Trophoblast cell (in vitro differentiated cells and primary cell): ENCODE measurements at regions not wholly inside any gene's neighbourhood (a gene's known extent, or its start where the extent isn't known, plus 50 kb on each side); places are given as distances from the start of the nearest gene placed in this dataset.
A peak's percentile ranks its signal among the peaks of the same experiment; 100 is the strongest.

Source experiments
- DNase-seq, 2 donors: peaks; one replicate each; pipeline ENCODE4 v3.0.0-alpha.2; 2016
- H2AFZ ChIP-seq: 2 replicates; pipeline ENCODE4 v1.6.1; 2013; ENCODE audit warnings: low read length, moderate library complexity, mild to moderate bottlenecking; ENCODE audit not compliant: insufficient read depth, poor library complexity
- H2AK5ac ChIP-seq: 2 replicates; pipeline ENCODE4 v1.6.1; 2013; ENCODE audit warnings: mild to moderate bottlenecking, low read length
- H2BK120ac ChIP-seq: 2 replicates; pipeline ENCODE4 v1.6.1; 2013; ENCODE audit warnings: low read length, mild to moderate bottlenecking, moderate library complexity; ENCODE audit not compliant: insufficient read depth, poor library complexity
- H2BK12ac ChIP-seq: 2 replicates; pipeline ENCODE4 v1.6.1; 2013; ENCODE audit warnings: mild to moderate bottlenecking, low read length, moderate library complexity
- H2BK5ac ChIP-seq: 2 replicates; pipeline ENCODE4 v1.6.1; 2013; ENCODE audit warnings: low read length, low read depth, moderate library complexity, mild to moderate bottlenecking; ENCODE audit not compliant: poor library complexity
- H3K14ac ChIP-seq: 2 replicates; pipeline ENCODE4 v1.6.1; 2013; ENCODE audit warnings: mild to moderate bottlenecking, low read length
- H3K18ac ChIP-seq: 2 replicates; pipeline ENCODE4 v1.6.1; 2013; ENCODE audit warnings: mild to moderate bottlenecking, low read length
- H3K23ac ChIP-seq: 2 replicates; pipeline ENCODE4 v1.6.1; 2013; ENCODE audit warnings: low read length
- H3K27ac ChIP-seq: 2 replicates; pipeline ENCODE4 v1.5.1; 2013; ENCODE audit warnings: low read depth, mild to moderate bottlenecking, inconsistent platforms, low read length, moderate library complexity
- H3K27me3 ChIP-seq: 2 replicates; pipeline ENCODE4 v1.6.1; 2013; ENCODE audit warnings: inconsistent platforms, mild to moderate bottlenecking, low read length, moderate library complexity; ENCODE audit not compliant: insufficient read depth
- H3K36me3 ChIP-seq, 2 experiments: 1 replicate in 1 of 2; 2 replicates in 1 of 2; pipeline ENCODE4 v1.6.1; 2013; ENCODE audit warnings: low read length in 2 of 2, mild to moderate bottlenecking in 2 of 2, moderate library complexity in 1 of 2; ENCODE audit not compliant: insufficient read depth in 2 of 2, control insufficient read depth in 1 of 2
- H3K4ac ChIP-seq: 2 replicates; pipeline ENCODE4 v1.6.1; 2013; ENCODE audit warnings: low read depth, mild to moderate bottlenecking, low read length, moderate library complexity
- H3K4me1 ChIP-seq, 2 experiments: 1 replicate in 1 of 2; 2 replicates in 1 of 2; pipeline ENCODE4 v1.6.1; 2013; ENCODE audit warnings: low read length in 2 of 2, mild to moderate bottlenecking in 2 of 2, moderate library complexity in 1 of 2; ENCODE audit not compliant: insufficient read depth in 2 of 2, control insufficient read depth in 1 of 2
- H3K4me2 ChIP-seq: 2 replicates; pipeline ENCODE4 v1.6.1; 2013; ENCODE audit warnings: inconsistent platforms, mild to moderate bottlenecking, low read length, moderate library complexity
- H3K4me3 ChIP-seq: 2 replicates; pipeline ENCODE4 v1.5.1; 2013; ENCODE audit warnings: mild to moderate bottlenecking, low read depth, low read length, inconsistent platforms
- H3K79me1 ChIP-seq: one replicate; pipeline ENCODE4 v1.6.1; 2013; ENCODE audit warnings: low read length
- H3K79me2 ChIP-seq: 2 replicates; pipeline ENCODE4 v1.6.1; 2013; ENCODE audit warnings: low read length, mild to moderate bottlenecking; ENCODE audit not compliant: control insufficient read depth, insufficient read depth, poor library complexity
- H3K9ac ChIP-seq: 2 replicates; pipeline ENCODE4 v1.6.1; 2013; ENCODE audit warnings: mild to moderate bottlenecking, low read length
- H3K9me3 ChIP-seq: 2 replicates; pipeline ENCODE4 v1.6.1; 2013; ENCODE audit warnings: low read depth, mild to moderate bottlenecking, control low read depth, inconsistent platforms, low read length; ENCODE audit not compliant: insufficient read depth
- H4K12ac ChIP-seq: 2 replicates; pipeline ENCODE4 v1.6.1; 2013; ENCODE audit warnings: low read depth, mild to moderate bottlenecking, low read length, moderate library complexity
- H4K8ac ChIP-seq: 2 replicates; pipeline ENCODE4 v1.6.1; 2013; ENCODE audit warnings: low read depth, mild to moderate bottlenecking, low read length, moderate library complexity
- H4K91ac ChIP-seq: one replicate; pipeline ENCODE4 v1.6.1; 2013; ENCODE audit warnings: low read depth, mild to moderate bottlenecking, low read length, moderate library complexity
- WGBS: extraction: QIAGEN DNeasy Blood & Tissue Kit; methylation state at CpG from one replicate; pipeline ENCODE4 v1.1.7; 2013; ENCODE audit warnings: missing lambda C conversion rate; ENCODE audit not compliant: insufficient read length, insufficient coverage; ENCODE audit errors: extremely low coverage; 5-methylcytosine and 5-hydroxymethylcytosine counted together

DNA sequence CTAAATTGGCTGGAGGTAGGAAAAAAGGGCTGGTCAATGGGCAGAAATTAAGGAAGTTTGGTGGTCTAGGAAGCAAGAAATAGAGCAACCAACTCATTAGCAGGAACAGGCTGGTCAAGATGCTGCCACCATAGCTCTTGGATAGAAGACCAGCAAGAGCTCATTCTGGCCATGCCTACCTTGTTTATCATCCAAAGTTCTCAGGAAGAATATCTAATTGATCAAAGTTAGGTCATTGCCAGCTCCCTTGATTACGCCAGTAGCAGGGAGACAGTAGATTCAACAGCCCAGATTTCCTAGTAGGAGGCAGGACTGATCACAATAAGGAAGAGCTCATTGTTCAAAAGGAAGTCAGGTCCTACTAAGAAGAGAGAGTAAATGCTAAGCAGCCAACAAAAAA, 370.2 kb downstream of the GPATCH2 start:
- no peaks in the 10 kb centered on the region for H3K79me2 ChIP-seq
- no peak overlapping the region for H4K12ac ChIP-seq
- H3K4me3 ChIP-seq, result no peak overlapping the region
- H4K91ac ChIP-seq, result no peak overlapping the region
- H2BK12ac ChIP-seq, result no peak overlapping the region
- no peak overlapping the region for H3K9ac ChIP-seq
- no peaks in the 10 kb centered on the region for H3K9me3 ChIP-seq
- H2AFZ ChIP-seq, result no peak overlapping the region
- no peaks in the 10 kb centered on the region for H3K27me3 ChIP-seq
- no peak overlapping the region for H3K4ac ChIP-seq
- H2BK120ac ChIP-seq, result no peak overlapping the region
- DNase-seq, result peak; percentile 59 to 73
- H2AK5ac ChIP-seq, result no peak overlapping the region
- no peak overlapping the region for H3K14ac ChIP-seq
- H3K18ac ChIP-seq, result no peak overlapping the region
- H2BK5ac ChIP-seq, result no peak overlapping the region
- H3K23ac ChIP-seq, result no peak overlapping the region
- no CpG with 5 or more reads among the region's 1 CpG for WGBS
- H3K27ac ChIP-seq, result no peak overlapping the region
- H3K4me1 ChIP-seq, result no peaks in the 10 kb centered on the region
- no peak overlapping the region for H3K4me2 ChIP-seq
- H3K36me3 ChIP-seq, result no peaks in the 10 kb centered on the region
- no peak overlapping the region for H4K8ac ChIP-seq
- no peaks in the 10 kb centered on the region for H3K79me1 ChIP-seq

DNA sequence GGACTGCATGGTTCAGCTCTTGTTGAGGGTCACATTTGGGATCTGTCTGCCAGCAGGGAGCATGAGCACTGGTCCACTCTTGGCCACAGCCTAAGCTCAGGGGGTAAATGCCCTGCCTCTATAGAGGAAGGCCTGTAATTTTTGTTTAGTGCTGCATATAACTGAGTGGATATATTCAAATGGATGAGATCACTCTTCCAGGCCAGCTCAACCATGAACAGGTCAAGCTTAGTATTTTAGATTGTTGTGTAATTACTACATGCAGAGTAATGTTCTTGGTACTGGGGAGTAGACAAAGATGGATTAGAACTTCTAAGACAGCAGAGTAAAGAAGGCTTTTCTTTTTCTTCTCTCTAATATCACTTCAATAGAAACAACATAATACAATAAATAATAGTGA, 376.9 kb downstream of the GPATCH2 start:
- Histone ChIP-seq H3K4me3 (no peak overlapping the region), H3K27me3 (no peaks in the 10 kb centered on the region), H3K18ac (no peak overlapping the region), H4K8ac (no peak overlapping the region), H4K91ac (no peak overlapping the region), H3K14ac (no peak overlapping the region), H3K79me2 (no peaks in the 10 kb centered on the region), H3K9ac (no peak overlapping the region), H3K27ac (no peak overlapping the region), H2BK120ac (no peak overlapping the region), H2AK5ac (no peak overlapping the region), H3K9me3 (no peaks in the 10 kb centered on the region), H2BK5ac (no peak overlapping the region), H3K79me1 (no peaks in the 10 kb centered on the region), H3K23ac (no peak overlapping the region), H3K4ac (no peak overlapping the region), H4K12ac (no peak overlapping the region), H3K36me3 (no peaks in the 10 kb centered on the region), H2BK12ac (no peak overlapping the region), H3K4me2 (no peak overlapping the region), H2AFZ (no peak overlapping the region), H3K4me1 (no peaks in the 10 kb centered on the region)
- DNase-seq, result no peak

- Histone ChIP-seq H2AFZ (no peak overlapping the region), H3K9ac (no peak overlapping the region), H2BK5ac (no peak overlapping the region), H3K4me1 (no peaks in the 10 kb centered on the region), H3K23ac (no peak overlapping the region), H4K8ac (no peak overlapping the region), H3K79me2 (no peaks in the 10 kb centered on the region), H4K91ac (no peak overlapping the region), H3K27ac (no peak overlapping the region), H3K9me3 (no peaks in the 10 kb centered on the region), H2BK120ac (no peak overlapping the region), H3K4me3 (no peak overlapping the region), H4K12ac (no peak overlapping the region), H3K36me3 (no peaks in the 10 kb centered on the region), H3K14ac (no peak overlapping the region), H3K4me2 (no peak overlapping the region), H3K27me3 (no peaks in the 10 kb centered on the region), H3K18ac (no peak overlapping the region), H3K4ac (no peak overlapping the region), H3K79me1 (no peaks in the 10 kb centered on the region), H2BK12ac (no peak overlapping the region), H2AK5ac (no peak overlapping the region)
- WGBS, result no CpG with 5 or more reads among the region's 2 CpGs
- no peak for DNase-seq
Measured at GRCh38 chr1:217253351-217253750, 377.5 kb downstream of the GPATCH2 start.

GRCh38 chr1:217251121-217251520, 379.8 kb downstream of the GPATCH2 start:
- Histone ChIP-seq H3K9me3 (no peaks in the 10 kb centered on the region), H3K4ac (no peak overlapping the region), H2AFZ (no peak overlapping the region), H3K79me1 (no peaks in the 10 kb centered on the region), H3K36me3 (no peaks in the 10 kb centered on the region), H3K27me3 (no peaks in the 10 kb centered on the region), H4K8ac (no peak overlapping the region), H3K4me3 (no peak overlapping the region), H2BK120ac (no peak overlapping the region), H2BK5ac (no peak overlapping the region), H3K18ac (no peak overlapping the region), H4K91ac (no peak overlapping the region), H2AK5ac (no peak overlapping the region), H3K4me2 (no peak overlapping the region), H3K79me2 (no peaks in the 10 kb centered on the region), H3K23ac (no peak overlapping the region), H3K27ac (no peak overlapping the region), H4K12ac (no peak overlapping the region), H2BK12ac (no peak overlapping the region), H3K14ac (no peak overlapping the region), H3K9ac (no peak overlapping the region), H3K4me1 (no peaks in the 10 kb centered on the region)
- no CpG with 5 or more reads among the region's 1 CpG for WGBS
- no peak for DNase-seq

- Histone ChIP-seq H3K27ac (no peak overlapping the region), H3K79me2 (no peaks in the 10 kb centered on the region), H3K4me3 (no peak overlapping the region), H3K36me3 (no peaks in the 10 kb centered on the region), H3K9me3 (no peaks in the 10 kb centered on the region), H3K14ac (no peak overlapping the region), H4K12ac (no peak overlapping the region), H3K79me1 (no peaks in the 10 kb centered on the region), H3K27me3 (no peaks in the 10 kb centered on the region), H2AK5ac (no peak overlapping the region), H4K91ac (no peak overlapping the region), H3K9ac (no peak overlapping the region), H4K8ac (no peak overlapping the region), H3K4ac (no peak overlapping the region), H2AFZ (no peak overlapping the region), H3K23ac (no peak overlapping the region), H2BK12ac (no peak overlapping the region), H2BK5ac (no peak overlapping the region), H2BK120ac (no peak overlapping the region), H3K4me2 (no peak overlapping the region), H3K18ac (no peak overlapping the region), H3K4me1 (no peaks in the 10 kb centered on the region)
- no peak for DNase-seq
- no CpG with 5 or more reads among the region's 3 CpGs for WGBS
Measured at GRCh38 chr1:217249857-217250256, 381.0 kb downstream of the GPATCH2 start.
